Dendritic cell treated with granulocyte-macrophage colony-stimulating factor and Interleukin-4, amounts not matched to agents 40 ng/mL and 50 ng/mL, for 4 days (primary cell): ENCODE measurements at regions not wholly inside any gene's neighbourhood (a gene's known extent, or its start where the extent isn't known, plus 50 kb on each side); places are given as distances from the start of the nearest gene placed in this dataset.
"Not testable (repeated sequence)": the region's sequence is repeated elsewhere in the genome, so short reads cannot be mapped to it uniquely, and the experiment has no call there.

Experiments
- H3K27ac Mint-ChIP-seq: one replicate; pipeline ENCODE4 v1.8.0; 2022; ENCODE audit warnings: mild to moderate bottlenecking, mixed read lengths
- H3K27me3 Mint-ChIP-seq: one replicate; pipeline ENCODE4 v1.8.0; 2022; ENCODE audit warnings: mild to moderate bottlenecking, mixed read lengths
- H3K36me3 Mint-ChIP-seq: one replicate; pipeline ENCODE4 v1.8.0; 2022; ENCODE audit warnings: low read depth, mixed read lengths
- H3K4me1 Mint-ChIP-seq: one replicate; pipeline ENCODE4 v1.8.0; 2022; ENCODE audit warnings: low read depth, mixed read lengths
- H3K4me3 Mint-ChIP-seq: one replicate; pipeline ENCODE4 v1.8.0; 2022; ENCODE audit warnings: mild to moderate bottlenecking, moderate library complexity, mixed read lengths
- H3K9me3 Mint-ChIP-seq: one replicate; pipeline ENCODE4 v1.8.0; 2022; ENCODE audit warnings: mixed read lengths
- intact Hi-C: fragments of 100-400 bp; cut with micrococcal nuclease; formaldehyde crosslinking; loops from one replicate; pipeline ENCODE4 v1.15.0; 2022

DNA sequence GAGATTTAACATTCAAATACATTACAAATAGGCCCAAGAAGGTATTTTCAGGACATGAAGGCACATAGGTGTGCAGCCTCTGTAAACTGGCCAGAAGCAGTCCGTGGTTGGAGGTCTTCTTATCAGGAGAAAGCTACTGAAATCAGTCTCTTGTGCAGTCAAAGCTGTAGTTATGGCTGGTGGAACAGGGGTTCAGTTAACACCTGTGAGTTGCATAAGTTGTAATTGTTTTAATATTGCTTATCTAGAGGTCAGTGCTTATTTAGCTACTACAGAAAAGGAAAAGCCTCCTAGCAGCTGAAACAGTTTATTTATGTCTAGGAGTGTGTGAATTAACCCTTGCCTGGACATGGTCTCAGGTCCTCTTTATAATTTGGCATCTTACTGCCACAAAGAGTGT is 377.6 kb upstream of the MDGA2 start:
- H3K4me1 Mint-ChIP-seq, result no peaks in the 10 kb centered on the region
- H3K36me3 Mint-ChIP-seq, result no peaks in the 10 kb centered on the region
- no peak overlapping the region for H3K27ac Mint-ChIP-seq
- peaks cover 11% of the 10 kb centered on the region for H3K9me3 Mint-ChIP-seq
- no peak overlapping the region for H3K4me3 Mint-ChIP-seq
- no peaks in the 10 kb centered on the region for H3K27me3 Mint-ChIP-seq
- intact Hi-C loops, result no loop called here

- Mint-ChIP-seq H3K4me1 (no peaks in the 10 kb centered on the region), H3K36me3 (no peaks in the 10 kb centered on the region), H3K4me3 (no peak overlapping the region), H3K27ac (no peak overlapping the region), H3K9me3 (peaks cover 45% of the 10 kb centered on the region), H3K27me3 (no peaks in the 10 kb centered on the region)
- intact Hi-C loops, result no loop called here
Measured at GRCh38 chr14:48035836-48036235, 360.4 kb upstream of the MDGA2 start.

- H3K27me3 Mint-ChIP-seq, result no peaks in the 10 kb centered on the region
- H3K36me3 Mint-ChIP-seq, result no peaks in the 10 kb centered on the region
- H3K4me3 Mint-ChIP-seq, result no peak overlapping the region
- no peak overlapping the region for H3K27ac Mint-ChIP-seq
- peaks cover 7% of the 10 kb centered on the region for H3K9me3 Mint-ChIP-seq
- no peaks in the 10 kb centered on the region for H3K4me1 Mint-ChIP-seq
- intact Hi-C loops, result no loop called here
Measured at GRCh38 chr14:48027115-48027514, 351.7 kb upstream of the MDGA2 start.

DNA sequence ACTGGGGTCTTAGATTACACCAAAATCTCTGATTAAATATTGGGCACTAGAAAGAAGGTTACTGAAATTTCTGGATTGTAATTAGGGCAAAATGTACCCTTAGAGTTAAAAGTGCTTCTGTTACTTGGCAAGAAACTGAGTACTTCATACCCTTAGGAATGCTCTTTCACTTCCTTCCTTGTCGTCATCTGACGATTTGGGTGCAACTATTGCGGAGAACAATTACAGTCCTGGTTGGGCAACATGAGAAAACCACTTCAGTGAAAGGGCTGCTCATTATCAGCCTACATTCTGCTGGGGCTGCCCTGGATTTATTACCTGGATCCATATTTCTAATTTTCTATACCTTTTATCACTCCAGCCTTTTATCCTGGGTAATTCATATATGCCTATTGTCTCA is 348.5 kb upstream of the MDGA2 start:
- no peaks in the 10 kb centered on the region for H3K4me1 Mint-ChIP-seq
- H3K27me3 Mint-ChIP-seq, result no peaks in the 10 kb centered on the region
- no peak overlapping the region for H3K4me3 Mint-ChIP-seq
- no peak overlapping the region for H3K27ac Mint-ChIP-seq
- H3K9me3 Mint-ChIP-seq, result peaks cover 7% of the 10 kb centered on the region
- no peaks in the 10 kb centered on the region for H3K36me3 Mint-ChIP-seq
- intact Hi-C loops, result no loop called here

GRCh38 chr14:48011484-48011883 is 336.1 kb upstream of the MDGA2 start:
- H3K9me3 Mint-ChIP-seq, result peaks cover 11% of the 10 kb centered on the region
- H3K4me3 Mint-ChIP-seq, H3K27me3 Mint-ChIP-seq, H3K4me1 Mint-ChIP-seq, H3K36me3 Mint-ChIP-seq, intact Hi-C loops, H3K27ac Mint-ChIP-seq: not testable (repeated sequence)

GRCh38 chr14:48008646-48009045 is 333.2 kb upstream of the MDGA2 start:
- Mint-ChIP-seq H3K4me1 (no peaks in the 10 kb centered on the region), H3K27ac (no peak overlapping the region), H3K4me3 (no peak overlapping the region), H3K36me3 (no peaks in the 10 kb centered on the region), H3K27me3 (no peaks in the 10 kb centered on the region), H3K9me3 (peaks cover 11% of the 10 kb centered on the region)
- intact Hi-C loops, result no loop called here

- Mint-ChIP-seq H3K27ac (no peak overlapping the region), H3K36me3 (no peaks in the 10 kb centered on the region), H3K4me1 (no peaks in the 10 kb centered on the region), H3K9me3 (peaks cover 11% of the 10 kb centered on the region), H3K27me3 (no peaks in the 10 kb centered on the region), H3K4me3 (no peak overlapping the region)
- intact Hi-C loops, result no loop called here
Measured at GRCh38 chr14:48005986-48006385, 330.6 kb upstream of the MDGA2 start.

DNA sequence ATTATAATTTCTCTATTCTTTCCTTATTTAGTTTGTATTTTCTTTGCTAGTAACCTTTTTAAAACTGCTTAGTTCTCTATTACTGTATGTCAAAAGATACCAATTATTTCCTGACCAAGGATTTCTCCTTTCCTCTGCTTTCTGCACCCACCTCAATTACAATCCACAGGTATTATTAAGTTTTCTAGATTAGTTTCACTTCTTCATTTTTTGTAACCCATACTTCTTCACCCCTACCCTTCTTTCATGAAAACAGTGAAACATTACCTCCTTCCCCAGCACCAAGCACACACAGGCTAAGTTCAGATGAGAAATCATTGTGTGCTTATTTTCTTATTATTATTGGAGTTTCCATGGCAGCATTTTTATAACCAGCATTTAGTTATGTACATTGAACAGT is 318.5 kb upstream of the MDGA2 start:
- H3K27ac Mint-ChIP-seq, result no peak overlapping the region
- H3K36me3 Mint-ChIP-seq, result no peaks in the 10 kb centered on the region
- H3K4me1 Mint-ChIP-seq, result no peaks in the 10 kb centered on the region
- H3K4me3 Mint-ChIP-seq, result no peak overlapping the region
- intact Hi-C loops, result no loop called here
- H3K27me3 Mint-ChIP-seq, result no peaks in the 10 kb centered on the region
- no peaks in the 10 kb centered on the region for H3K9me3 Mint-ChIP-seq

DNA sequence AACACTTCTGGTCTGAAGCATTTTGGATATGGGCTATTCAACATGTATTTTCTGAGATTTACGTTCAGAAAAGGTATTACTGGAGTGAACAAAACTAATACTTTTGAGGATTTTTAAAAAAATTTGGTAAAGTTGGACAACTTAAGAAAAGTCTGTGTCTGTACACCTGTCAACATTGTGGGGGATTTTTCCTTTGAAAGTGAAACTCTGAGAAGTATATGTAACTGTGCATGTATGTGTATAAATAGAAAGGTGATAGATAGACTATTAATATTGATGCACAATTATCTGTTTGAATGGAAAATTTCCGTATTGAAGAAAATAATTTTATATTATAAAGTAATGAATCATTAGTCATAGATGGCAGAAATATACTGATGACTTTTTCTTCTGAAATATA is 312.8 kb upstream of the MDGA2 start:
- H3K27me3 Mint-ChIP-seq, result no peaks in the 10 kb centered on the region
- intact Hi-C loops, result no loop called here
- no peaks in the 10 kb centered on the region for H3K9me3 Mint-ChIP-seq
- no peaks in the 10 kb centered on the region for H3K36me3 Mint-ChIP-seq
- H3K4me1 Mint-ChIP-seq, result no peaks in the 10 kb centered on the region
- no peak overlapping the region for H3K4me3 Mint-ChIP-seq
- no peak overlapping the region for H3K27ac Mint-ChIP-seq

- intact Hi-C loops, result no loop called here
- H3K27me3 Mint-ChIP-seq, result no peaks in the 10 kb centered on the region
- peaks cover under 1% of the 10 kb centered on the region for H3K9me3 Mint-ChIP-seq
- H3K4me1 Mint-ChIP-seq, result no peaks in the 10 kb centered on the region
- no peak overlapping the region for H3K4me3 Mint-ChIP-seq
- no peaks in the 10 kb centered on the region for H3K36me3 Mint-ChIP-seq
- no peak overlapping the region for H3K27ac Mint-ChIP-seq
Measured at GRCh38 chr14:47978871-47979270, 303.5 kb upstream of the MDGA2 start.

- intact Hi-C loops, result no loop called here
- Mint-ChIP-seq H3K4me3 (no peak overlapping the region), H3K27me3 (no peaks in the 10 kb centered on the region), H3K36me3 (no peaks in the 10 kb centered on the region), H3K9me3 (peaks cover 28% of the 10 kb centered on the region), H3K4me1 (no peaks in the 10 kb centered on the region), H3K27ac (no peak overlapping the region)
Measured at GRCh38 chr14:47976139-47976538, 300.7 kb upstream of the MDGA2 start.

DNA sequence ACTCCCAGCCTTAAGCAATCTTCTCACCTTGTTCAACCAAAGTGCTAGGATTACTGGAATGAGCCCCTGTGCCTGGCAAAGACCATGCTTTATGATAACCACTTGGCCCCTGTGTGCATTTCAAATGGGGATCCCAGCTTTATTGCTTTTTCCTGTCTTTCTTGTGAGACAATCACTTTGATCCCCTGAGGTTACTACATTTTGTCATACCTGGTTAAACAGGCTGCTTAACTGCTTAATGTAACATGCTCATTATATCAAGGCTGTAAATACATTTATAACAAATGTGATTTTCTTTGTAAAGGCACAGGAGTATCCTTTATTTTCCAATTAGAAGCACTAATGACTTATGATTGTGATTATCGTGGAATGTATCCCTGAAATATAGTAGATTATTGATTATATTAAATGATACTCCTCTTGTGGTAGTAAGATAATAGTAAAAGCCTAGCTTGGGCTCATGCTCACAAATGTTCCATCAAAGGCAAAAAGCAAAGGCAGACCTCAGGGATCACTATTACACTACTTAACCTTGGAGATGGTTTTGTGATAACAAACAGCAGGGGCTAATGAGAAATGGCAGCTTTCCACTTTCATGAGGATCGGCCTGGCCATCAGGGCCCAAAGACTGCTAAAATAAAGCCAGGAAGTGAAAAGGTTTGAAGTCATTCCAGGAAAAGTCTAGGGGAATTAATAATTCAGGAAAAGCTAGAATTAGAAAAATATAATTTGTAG is 290.8 kb upstream of the MDGA2 start:
- H3K4me1 Mint-ChIP-seq, result no peaks in the 10 kb centered on the region
- intact Hi-C loops, result no loop called here
- H3K9me3 Mint-ChIP-seq, result peaks cover 7% of the 10 kb centered on the region
- no peaks in the 10 kb centered on the region for H3K36me3 Mint-ChIP-seq
- H3K27me3 Mint-ChIP-seq, result no peaks in the 10 kb centered on the region
- H3K4me3 Mint-ChIP-seq, result no peak overlapping the region
- no peak overlapping the region for H3K27ac Mint-ChIP-seq

DNA sequence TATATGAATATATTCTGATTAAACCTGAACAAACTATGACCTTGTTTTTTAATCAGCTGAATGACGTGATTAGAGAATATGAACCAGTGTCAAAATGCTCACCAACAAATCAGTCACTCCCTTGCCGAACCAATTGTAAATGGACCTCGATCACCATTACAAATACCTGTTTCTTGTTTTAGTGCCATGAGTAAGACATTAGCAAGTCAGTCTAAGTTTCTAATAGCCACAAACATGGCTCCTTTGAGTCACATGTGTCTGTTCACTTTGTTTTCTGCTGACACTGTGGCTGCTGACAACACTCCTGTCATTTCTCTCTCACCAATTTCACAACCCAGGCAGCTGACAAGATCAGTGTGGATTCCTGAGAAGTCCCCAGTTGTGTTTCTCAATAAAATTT is 286.2 kb upstream of the MDGA2 start:
- Mint-ChIP-seq H3K27ac (no peak overlapping the region), H3K4me1 (no peaks in the 10 kb centered on the region), H3K27me3 (no peaks in the 10 kb centered on the region), H3K9me3 (no peaks in the 10 kb centered on the region), H3K4me3 (no peak overlapping the region), H3K36me3 (no peaks in the 10 kb centered on the region)
- intact Hi-C loops, result no loop called here

GRCh38 chr14:47959740-47960139 is 284.3 kb upstream of the MDGA2 start:
- no peaks in the 10 kb centered on the region for H3K27me3 Mint-ChIP-seq
- no peak overlapping the region for H3K27ac Mint-ChIP-seq
- H3K36me3 Mint-ChIP-seq, result no peaks in the 10 kb centered on the region
- H3K4me1 Mint-ChIP-seq, result no peaks in the 10 kb centered on the region
- intact Hi-C loops, result no loop called here
- no peaks in the 10 kb centered on the region for H3K9me3 Mint-ChIP-seq
- H3K4me3 Mint-ChIP-seq, result no peak overlapping the region

DNA sequence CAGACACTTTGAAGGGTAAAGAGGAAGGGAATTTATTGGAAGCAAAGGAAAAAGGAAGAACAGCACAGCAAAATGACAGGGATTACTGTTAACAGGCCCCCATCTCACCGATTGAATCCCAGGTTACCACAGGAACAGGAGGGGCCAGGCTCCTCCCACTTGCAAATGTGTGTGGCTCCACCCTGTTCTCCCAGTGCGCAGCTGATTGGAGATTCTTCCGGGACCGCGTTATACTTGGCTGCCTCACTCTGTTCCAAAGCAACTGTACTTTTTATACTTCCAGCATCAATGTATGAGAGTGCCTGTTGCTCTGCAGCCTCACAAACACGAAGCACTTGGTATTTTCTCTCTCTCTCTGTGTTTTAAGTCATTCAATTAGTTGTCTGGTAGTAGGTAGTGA is 273.6 kb upstream of the MDGA2 start:
- no peaks in the 10 kb centered on the region for H3K27me3 Mint-ChIP-seq
- H3K9me3 Mint-ChIP-seq, result no peaks in the 10 kb centered on the region
- H3K4me3 Mint-ChIP-seq, result no peak overlapping the region
- H3K27ac Mint-ChIP-seq, result no peak overlapping the region
- H3K4me1 Mint-ChIP-seq, result no peaks in the 10 kb centered on the region
- no peaks in the 10 kb centered on the region for H3K36me3 Mint-ChIP-seq
- intact Hi-C loops, result no loop called here
